ENCODE measurements at regions not wholly inside any gene's neighbourhood (a gene's known extent, or its start where the extent isn't known, plus 50 kb on each side); places are given as distances from the start of the nearest gene placed in this dataset.
"Not testable (repeated sequence)": the region's sequence is repeated elsewhere in the genome, so short reads cannot be mapped to it uniquely, and the experiment has no call there.

- TF ChIP-seq ZNF532 (CRISPR knock-in tag; IDR thresholded peaks at IDR 0.05; ENCODE audit: borderline replicate concordance): no peak
- no peak for TF ChIP-seq ZNF317 (CRISPR knock-in tag; IDR thresholded peaks at IDR 0.05; ENCODE audit: borderline replicate concordance, low read depth)
- no peak for TF ChIP-seq E2F1 (CRISPR knock-in tag; IDR thresholded peaks at IDR 0.05)
- TF ChIP-seq SMAD3 (CRISPR knock-in tag; IDR thresholded peaks at IDR 0.05; ENCODE audit: borderline replicate concordance): no peak
These were observed 140.3 kb upstream of the PGRMC2 start (continued) for GRCh38 chr4:128427832-128428366.

- no peak for ATAC-seq
- H3K27ac Mint-ChIP-seq: no peak overlapping the region
- peaks cover 7% of the 10 kb centered on the region for H3K4me1 Mint-ChIP-seq
- H3K9me3 Mint-ChIP-seq: peaks cover 20% of the 10 kb centered on the region
- ChIA-PET CTCF (interaction anchor here (1.0 kb wide), 1 partner anchor 30 kb away, joined by 3 read pairs; no protein-coding TSS in a partner anchor), POLR2A (no interaction called here)
- DNase-seq (ENCODE audit: low spot score): no peak
- TF ChIP-seq MLX (CRISPR knock-in tag; IDR thresholded peaks at IDR 0.05): no peak
- no peak for TF ChIP-seq ZNF138 (CRISPR knock-in tag; conservative IDR thresholded peaks at IDR 0.05)
- no peak for TF ChIP-seq STAT6 (CRISPR knock-in tag; conservative IDR thresholded peaks at IDR 0.05; ENCODE audit: low read depth)
- no peak for TF ChIP-seq ZNF121 (CRISPR knock-in tag; IDR thresholded peaks at IDR 0.05)
- no peak for TF ChIP-seq ETV6 (CRISPR knock-in tag; IDR thresholded peaks at IDR 0.05)
- TF ChIP-seq ATF1 (CRISPR knock-in tag; IDR thresholded peaks at IDR 0.05): no peak
- no peak for TF ChIP-seq NR3C1 (CRISPR knock-in tag; conservative IDR thresholded peaks at IDR 0.05; ENCODE audit: low read depth)
- no peak for TF ChIP-seq ZSCAN18 (CRISPR knock-in tag; IDR thresholded peaks at IDR 0.05)
- no peak for TF ChIP-seq ELF4 (CRISPR knock-in tag; IDR thresholded peaks at IDR 0.05; ENCODE audit: low read depth)
- no peak for TF ChIP-seq RORB (CRISPR knock-in tag; IDR thresholded peaks at IDR 0.05)
- TF ChIP-seq SMAD3 (CRISPR knock-in tag; IDR thresholded peaks at IDR 0.05; ENCODE audit: borderline replicate concordance): no peak
- TF ChIP-seq ZNF263 (CRISPR knock-in tag; IDR thresholded peaks at IDR 0.05; ENCODE audit: low read depth): no peak
- TF ChIP-seq HMGXB4 (CRISPR knock-in tag; IDR thresholded peaks at IDR 0.05): no peak
- no peaks in the 10 kb centered on the region; the same call in none of the 2 replicates for H3K36me3 Mint-ChIP-seq
- H3K27me3 Mint-ChIP-seq (ENCODE audit: low read depth): no peaks in the 10 kb centered on the region
- no peak overlapping the region for H3K4me3 Mint-ChIP-seq
These were observed 137.2 kb upstream of the PGRMC2 start for GRCh38 chr4:128424527-128425497.

- CTCF ChIA-PET: interaction anchor here (1.4 kb wide), 1 partner anchor 32 kb away, joined by 7 read pairs; no protein-coding TSS in a partner anchor
- H3K27ac Mint-ChIP-seq; ATAC-seq; DNase-seq (ENCODE audit: low spot score); H3K4me3 Mint-ChIP-seq; H3K36me3 Mint-ChIP-seq; H3K9me3 Mint-ChIP-seq; H3K27me3 Mint-ChIP-seq (ENCODE audit: low read depth); POLR2A ChIA-PET: not testable (repeated sequence)
- peaks cover 11% of the 10 kb centered on the region for H3K4me1 Mint-ChIP-seq
These were observed 134.7 kb upstream of the PGRMC2 start for GRCh38 chr4:128422296-128422695.
